AG08396 (cell line): ENCODE measurements at regions not wholly inside any gene's neighbourhood (a gene's known extent, or its start where the extent isn't known, plus 50 kb on each side); places are given as distances from the start of the nearest gene placed in this dataset.
A peak's percentile ranks its signal among the peaks of the same experiment; 100 is the strongest.
"Not testable (repeated sequence)": the region's sequence is repeated elsewhere in the genome, so short reads cannot be mapped to it uniquely, and the experiment has no call there.

Source experiments
- DNase-seq: peaks from one replicate; pipeline ENCODE4 v3.0.0; 2012; ENCODE audit warnings: low spot score, mixed read lengths

GRCh38 chr2:18311420-18312195, 248.8 kb downstream of the RDH14 start:
- DNase-seq, result peak; percentile 5

GRCh38 chr2:18309627-18310026, 250.8 kb downstream of the RDH14 start:
- no peak for DNase-seq

- DNase-seq, result no peak
These were observed 251.3 kb downstream of the RDH14 start for GRCh38 chr2:18309188-18309587.

DNA sequence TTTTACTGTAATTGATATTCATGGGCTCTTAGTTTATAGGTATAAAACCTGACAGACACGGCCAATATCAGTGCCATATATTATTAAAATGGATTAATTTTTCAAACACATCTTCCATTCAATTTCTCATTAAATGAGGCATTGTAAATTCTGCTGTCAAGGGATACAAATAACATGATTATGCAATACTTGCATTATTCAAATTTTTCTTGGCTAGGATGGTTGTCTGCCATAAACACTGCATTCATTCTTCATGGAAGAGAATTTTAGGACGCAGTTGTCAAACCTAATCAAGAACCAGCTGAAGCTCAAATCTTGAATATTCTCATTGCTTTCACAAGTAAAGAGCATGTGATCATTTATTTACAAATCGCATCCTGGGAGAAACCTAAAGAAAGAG, 255.6 kb downstream of the RDH14 start:
- DNase-seq, result no peak

DNA sequence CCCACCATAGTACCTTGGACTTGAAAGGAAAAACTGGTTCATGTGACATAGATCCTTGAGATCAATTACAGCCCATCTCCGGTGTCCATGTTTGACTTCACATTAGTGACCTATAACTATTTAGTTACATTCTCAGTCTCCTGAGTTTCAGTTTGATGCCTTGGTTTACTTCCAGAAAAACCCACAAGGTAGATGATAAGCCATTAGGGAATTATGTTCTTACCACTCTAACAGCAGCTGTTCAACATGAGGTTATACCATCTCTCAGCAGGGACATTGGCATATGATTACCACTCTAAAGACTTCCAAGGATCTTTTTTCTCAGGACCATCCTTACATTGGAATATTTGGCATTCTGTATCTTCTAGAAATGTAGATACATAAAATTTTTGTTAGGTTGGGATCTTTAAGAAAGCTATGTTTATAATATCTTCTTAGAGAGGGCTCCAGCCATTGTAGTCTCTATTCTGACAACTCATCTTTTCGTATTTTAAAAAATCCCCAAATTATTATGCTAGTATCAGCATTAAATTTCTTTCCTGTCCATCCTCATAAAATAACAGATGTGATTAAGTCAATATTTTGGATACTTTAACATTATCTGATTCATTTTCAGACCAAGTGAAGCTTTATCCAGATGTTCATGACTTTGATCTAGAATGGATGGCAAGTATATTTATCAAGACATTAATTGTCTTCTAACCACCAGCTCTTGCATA, 258.9 kb downstream of the RDH14 start:
- DNase-seq, result no peak

GRCh38 chr2:18299423-18300212, 260.8 kb downstream of the RDH14 start:
- peak; percentile 41 for DNase-seq

DNA sequence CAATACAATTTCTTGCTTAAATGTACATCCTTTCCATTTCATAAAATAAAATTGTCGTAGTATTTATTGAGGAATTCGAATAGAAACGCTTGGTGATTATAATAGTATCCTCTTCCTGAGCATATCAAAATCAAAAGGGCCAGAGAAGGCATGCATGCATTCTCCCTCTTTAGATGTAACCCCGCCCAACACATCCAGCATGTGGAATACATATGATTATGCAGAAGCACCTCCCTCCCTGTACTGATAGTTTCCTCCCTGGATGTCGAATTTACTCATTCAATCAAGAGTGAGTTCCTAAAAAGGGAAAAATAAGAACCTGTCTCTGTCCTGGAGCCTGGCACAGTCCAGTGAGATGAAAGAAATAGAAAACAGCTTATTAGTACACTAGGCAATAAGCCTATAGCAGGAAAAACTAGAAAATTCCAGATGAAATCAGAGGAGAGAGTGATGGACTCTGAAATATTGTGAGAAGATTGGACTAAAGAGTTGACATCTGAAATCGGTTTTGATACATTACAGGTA, 262.9 kb downstream of the RDH14 start:
- DNase-seq, result no peak

DNA sequence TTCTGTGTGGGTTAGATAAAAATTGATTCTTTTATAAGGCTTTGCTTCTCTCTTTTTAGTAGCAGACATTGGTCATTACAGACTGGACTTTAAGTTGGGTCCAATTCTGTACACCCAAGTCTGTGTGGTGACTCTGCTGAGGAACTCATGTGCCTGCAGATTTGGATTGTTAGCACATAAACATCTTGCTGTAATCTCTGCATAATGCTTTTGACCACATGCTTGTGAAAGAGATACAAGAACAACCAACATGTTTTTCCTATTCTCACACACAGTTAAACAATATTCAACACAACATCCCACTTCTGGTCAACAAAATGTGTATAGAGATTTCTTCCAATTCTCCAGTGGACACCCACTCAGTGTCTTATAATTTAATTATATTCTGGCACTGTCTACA, 270.1 kb downstream of the RDH14 start:
- DNase-seq, result no peak

DNA sequence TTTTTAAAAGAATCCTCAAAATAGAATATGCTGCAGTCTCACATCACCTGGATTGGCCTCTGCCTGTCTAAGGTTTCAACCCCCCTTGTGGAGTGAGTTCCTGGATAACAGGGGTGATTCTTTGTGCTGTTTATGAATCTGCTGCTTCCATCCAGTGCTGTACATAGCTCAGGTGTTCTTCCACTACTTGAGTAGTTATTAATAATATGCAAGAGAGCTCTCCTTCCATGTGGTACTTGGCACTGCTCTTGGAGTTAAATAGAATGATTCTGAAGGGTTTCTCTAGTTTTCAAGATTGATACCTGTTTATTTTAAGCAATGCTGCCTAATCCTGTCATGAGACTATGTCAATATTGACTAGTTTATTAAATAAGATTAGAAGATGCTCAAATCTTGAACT, 273.6 kb downstream of the RDH14 start:
- no peak for DNase-seq

DNA sequence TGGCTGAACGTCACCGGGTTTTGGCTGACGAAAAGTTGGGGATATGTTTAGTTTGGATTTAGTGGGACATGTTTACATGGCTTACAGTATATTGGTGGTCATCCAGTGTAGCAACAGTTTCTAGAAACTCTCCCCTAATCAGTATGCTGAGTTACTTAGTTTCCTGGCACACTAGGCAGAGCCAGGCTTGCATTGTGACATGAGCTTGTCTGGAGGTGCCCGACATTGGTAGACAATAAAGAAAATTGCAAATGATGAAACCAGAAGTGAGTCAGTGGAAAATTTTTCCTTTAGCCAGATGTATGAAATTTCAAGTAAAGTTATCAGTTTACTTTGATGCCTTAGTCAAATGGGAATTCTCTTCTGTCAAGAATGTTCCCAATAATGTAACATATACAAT, 276.1 kb downstream of the RDH14 start:
- DNase-seq, result no peak

DNA sequence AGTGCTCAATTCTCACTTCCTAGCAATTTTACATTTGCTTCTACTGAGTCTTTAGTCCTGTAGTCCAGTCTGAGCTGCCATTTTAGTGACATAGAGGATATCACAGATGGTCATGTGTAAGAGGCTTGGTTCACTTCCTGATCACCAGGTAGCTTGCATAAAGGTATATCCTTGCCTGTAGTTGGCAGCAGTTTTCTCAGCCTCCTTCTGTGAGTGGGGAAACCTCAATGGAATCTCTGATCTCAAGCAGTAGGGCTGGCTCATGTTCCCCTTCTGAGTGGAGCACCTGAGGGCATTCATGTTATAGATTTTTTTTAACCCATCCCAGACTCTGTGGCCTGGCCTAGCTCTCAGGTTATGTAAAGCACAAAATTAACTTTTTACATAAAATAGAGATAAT, 278.4 kb downstream of the RDH14 start:
- DNase-seq, result no peak

DNA sequence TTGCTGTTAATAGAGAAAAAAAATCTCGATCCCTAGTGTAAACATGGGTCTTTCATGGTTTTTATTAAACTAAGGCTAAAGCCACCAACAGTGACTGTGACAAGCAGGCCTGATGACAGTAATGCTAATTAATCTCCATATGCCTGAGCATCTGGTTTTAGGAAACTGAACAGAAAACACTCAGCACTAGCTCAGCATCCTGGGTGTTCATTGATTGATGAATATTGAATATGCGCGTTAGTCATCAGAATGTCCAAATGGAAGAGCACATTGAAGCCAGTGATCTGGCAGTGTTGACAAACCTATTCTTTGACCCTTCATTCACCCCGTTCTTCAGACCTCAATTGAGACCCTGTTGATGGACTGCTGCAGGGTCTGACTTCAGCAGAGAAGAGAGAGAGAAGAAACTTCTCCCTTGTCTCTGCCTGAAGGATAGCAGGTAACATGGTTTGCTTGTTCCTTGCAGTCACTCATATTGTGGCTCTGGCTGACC, 283.8 kb downstream of the RDH14 start:
- no peak for DNase-seq

DNA sequence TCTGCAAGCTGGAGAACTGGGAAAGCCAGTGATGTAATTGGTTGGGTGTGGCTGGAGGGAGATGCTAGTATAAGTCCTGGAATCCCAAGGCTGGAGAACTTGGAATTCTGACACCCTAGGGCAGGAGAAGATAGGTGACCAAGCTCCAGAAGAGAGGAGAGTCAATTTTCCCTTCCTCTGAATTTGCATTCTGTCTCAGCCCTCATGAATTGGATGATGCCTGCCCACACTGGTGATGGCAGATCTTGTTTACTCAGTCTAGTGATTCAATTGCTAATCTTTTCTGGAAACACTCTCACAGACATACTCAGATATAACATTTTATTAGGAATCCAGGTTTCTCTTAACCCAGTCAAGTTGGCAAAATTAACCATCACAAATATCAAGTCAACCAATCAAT, 287.2 kb downstream of the RDH14 start:
- DNase-seq, result no peak

DNA sequence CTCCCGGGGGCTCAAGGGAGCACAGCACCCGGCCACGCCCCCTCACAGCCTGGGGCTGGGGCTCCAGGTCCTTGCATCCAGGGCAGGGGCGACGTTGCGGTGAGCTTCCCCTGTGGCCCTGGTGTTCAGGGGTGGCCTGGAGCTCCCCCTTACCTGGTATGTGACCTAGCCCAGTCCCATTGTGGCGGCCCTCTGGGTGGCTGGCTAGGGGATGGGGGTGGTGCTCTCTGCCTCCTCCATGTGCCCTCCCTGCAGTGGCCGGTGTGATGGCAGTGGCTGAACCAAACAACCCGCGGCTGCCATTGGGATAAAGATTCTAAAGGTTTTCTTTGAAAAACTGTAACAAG, 288.3 kb downstream of the RDH14 start:
- DNase-seq, result no peak

- DNase-seq, result no peak
These were observed 288.9 kb downstream of the RDH14 start for GRCh38 chr2:18271370-18272147.

- DNase-seq, result no peak
These were observed 292.1 kb downstream of the RDH14 start for GRCh38 chr2:18268400-18268799.

DNA sequence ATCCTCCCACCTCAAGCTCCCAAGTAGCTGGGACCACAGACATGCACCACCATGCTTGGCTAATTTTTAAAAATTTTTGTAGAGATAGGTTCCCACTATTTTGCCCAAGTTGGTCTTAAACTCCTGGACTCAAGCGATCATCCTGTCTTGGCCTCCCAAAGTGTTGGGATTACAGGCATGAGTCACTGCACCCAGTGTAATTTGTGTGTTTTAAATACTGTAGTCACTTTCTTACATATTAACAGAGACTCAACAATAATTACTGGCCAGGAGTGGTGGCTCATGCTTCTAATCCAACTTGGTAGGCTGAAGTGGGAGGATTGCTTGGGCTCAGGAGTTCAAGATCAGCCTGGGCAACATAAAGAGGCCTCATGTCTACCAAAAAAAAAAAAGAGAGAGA, 293.0 kb downstream of the RDH14 start:
- no peak for DNase-seq

DNA sequence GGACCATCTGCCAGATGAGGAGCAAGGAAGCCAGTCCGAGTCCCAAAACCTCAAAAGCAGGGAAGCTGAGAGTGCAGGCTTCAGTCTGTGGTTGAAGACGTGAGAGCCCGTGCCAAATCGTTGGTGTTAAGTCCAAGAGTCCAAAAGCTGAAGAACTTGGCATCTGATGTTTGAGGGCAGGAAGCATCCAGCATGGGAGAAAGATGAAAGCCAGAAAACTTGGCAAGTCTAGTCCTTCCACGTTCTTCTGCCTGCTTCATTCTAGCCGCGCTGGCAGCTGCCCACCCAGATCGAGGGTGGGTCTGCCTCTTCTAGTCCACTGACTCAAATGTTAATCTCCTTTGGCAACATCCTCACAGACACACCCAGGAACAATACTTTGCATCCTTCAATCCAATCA, 293.8 kb downstream of the RDH14 start:
- not testable (repeated sequence) for DNase-seq

DNA sequence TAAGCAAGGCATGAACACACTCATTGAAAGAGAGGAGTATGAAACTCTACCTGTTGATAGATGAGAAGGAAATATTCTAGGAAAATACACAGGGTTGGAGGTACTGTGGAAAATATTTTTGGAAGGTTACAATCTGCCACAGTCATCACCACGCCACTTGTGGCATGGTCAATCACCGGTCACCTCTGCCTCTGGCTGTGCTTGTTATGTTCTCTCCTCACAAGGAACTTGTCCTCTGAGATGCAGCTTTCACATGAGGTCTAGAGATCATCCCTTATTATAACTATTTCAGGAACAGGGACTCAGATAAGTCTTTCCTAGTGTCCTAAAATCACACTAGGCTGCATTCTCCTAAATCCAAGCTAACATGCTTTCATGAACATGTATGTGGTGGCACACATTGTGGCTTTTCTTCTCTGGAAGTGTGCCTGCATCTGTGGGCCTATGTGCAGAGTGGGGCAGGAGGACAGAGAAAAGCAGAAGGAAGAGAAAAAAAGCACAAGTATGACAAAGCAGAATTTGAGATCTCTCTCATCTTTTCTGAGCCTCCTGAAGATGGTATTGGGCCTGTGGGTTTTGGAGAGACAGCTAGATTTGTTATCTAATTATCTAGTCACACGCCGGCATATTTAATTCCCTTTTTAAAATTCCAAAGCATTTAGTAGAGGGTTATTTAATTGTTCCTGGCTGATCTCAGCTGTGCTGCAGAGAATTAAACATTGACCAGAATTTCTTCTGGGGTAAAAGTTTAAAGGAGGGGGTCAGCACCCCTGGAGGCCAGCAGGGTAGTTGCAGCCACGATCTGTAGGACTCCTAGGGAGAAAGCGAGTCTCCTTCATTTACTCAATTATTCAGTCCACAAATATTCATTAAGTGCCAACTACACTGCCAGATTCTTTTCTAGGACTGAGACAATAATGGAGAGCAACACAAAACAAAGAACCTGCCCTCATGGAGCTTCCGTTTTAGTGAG, 294.6 kb downstream of the RDH14 start:
- DNase-seq, result no peak

DNA sequence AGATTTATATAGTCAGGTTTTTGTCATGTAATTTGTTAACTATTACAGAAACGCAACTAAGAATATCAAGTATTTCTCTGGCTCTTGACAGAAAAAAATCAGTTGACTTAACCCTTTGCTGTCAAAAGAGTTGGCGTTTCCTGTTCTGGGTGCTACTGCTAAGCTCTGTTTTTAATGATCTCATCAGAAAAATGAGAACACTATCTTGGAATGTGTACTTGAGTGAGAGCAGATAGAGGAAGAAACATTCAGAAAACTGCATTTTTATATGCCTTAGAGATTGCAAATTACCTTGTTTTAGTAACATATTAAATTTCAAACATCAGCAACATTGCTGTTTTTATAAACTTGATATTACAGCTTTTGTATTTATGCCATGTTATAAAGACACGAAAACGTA, 297.9 kb downstream of the RDH14 start:
- DNase-seq, result peak; percentile 13
